Neural progenitor cell (in vitro differentiated cells): ENCODE measurements at regions not wholly inside any gene's neighbourhood (a gene's known extent, or its start where the extent isn't known, plus 50 kb on each side); places are given as distances from the start of the nearest gene placed in this dataset.
"Not testable (repeated sequence)": the region's sequence is repeated elsewhere in the genome, so short reads cannot be mapped to it uniquely, and the experiment has no call there.

Source experiments
- DNase-seq: peaks from one replicate; pipeline ENCODE4 v3.0.0-alpha.2; 2016; ENCODE audit warnings: low spot score
- H2AFZ ChIP-seq: fragments of 200-600 bp; sonication (generic); replicated peaks from 2 replicates; pipeline ENCODE4 v1.6.1; 2016; ENCODE audit warnings: antibody characterized with exemption
- H3F3A ChIP-seq: fragments of 200-600 bp; sonication (generic); 2 replicates; pipeline ENCODE4 v1.6.1; 2016; ENCODE audit warnings: antibody characterized with exemption, low read depth
- H3K27ac ChIP-seq: fragments of 200-600 bp; sonication (generic); 2 replicates; pipeline ENCODE4 v1.5.1; 2016; ENCODE audit warnings: mild to moderate bottlenecking
- H3K27me3 ChIP-seq: fragments of 200-600 bp; sonication (generic); 2 replicates; pipeline ENCODE4 v1.6.1; 2016; ENCODE audit warnings: mild to moderate bottlenecking, moderate library complexity
- H3K36me3 ChIP-seq: fragments of 200-600 bp; sonication (generic); 2 replicates; pipeline ENCODE4 v1.5.1; 2016
- H3K4me1 ChIP-seq: fragments of 200-600 bp; sonication (generic); 2 replicates; pipeline ENCODE4 v1.6.1; 2016; ENCODE audit warnings: mixed run types
- H3K4me2 ChIP-seq: fragments of 200-600 bp; sonication (generic); 2 replicates; pipeline ENCODE4 v1.6.1; 2016
- H3K4me3 ChIP-seq: fragments of 200-600 bp; sonication (generic); 2 replicates; pipeline ENCODE4 v1.5.1; 2016
- H3K79me2 ChIP-seq: fragments of 200-600 bp; sonication (generic); 2 replicates; pipeline ENCODE4 v1.6.1; 2016; ENCODE audit warnings: low read depth
- H3K9ac ChIP-seq: fragments of 200-600 bp; sonication (generic); 2 replicates; pipeline ENCODE4 v1.6.1; 2016
- H3K9me3 ChIP-seq: fragments of 200-600 bp; sonication (generic); 2 replicates; pipeline ENCODE4 v1.5.1; 2016; ENCODE audit warnings: low read depth
- H4K20me1 ChIP-seq: fragments of 200-600 bp; sonication (generic); 2 replicates; pipeline ENCODE4 v1.6.1; 2016; ENCODE audit warnings: low read depth
- H3K27ac Mint-ChIP-seq: 3 replicates; pipeline ENCODE4 v1.8.0; 2021; ENCODE audit warnings: mixed read lengths
- H3K27me3 Mint-ChIP-seq: 2 replicates; pipeline ENCODE4 v1.8.0; 2022; ENCODE audit warnings: low read depth, mild to moderate bottlenecking, inconsistent platforms, moderate library complexity, mixed read lengths; ENCODE audit not compliant: insufficient read depth
- H3K36me3 Mint-ChIP-seq: 3 replicates; pipeline ENCODE4 v1.8.0; 2021; ENCODE audit warnings: mixed read lengths
- H3K4me1 Mint-ChIP-seq: 3 replicates; pipeline ENCODE4 v1.8.0; 2021; ENCODE audit warnings: mixed read lengths
- H3K4me3 Mint-ChIP-seq: 3 replicates; pipeline ENCODE4 v1.8.0; 2021; ENCODE audit warnings: mild to moderate bottlenecking, moderate library complexity, mixed read lengths
- H3K9me3 Mint-ChIP-seq: 3 replicates; pipeline ENCODE4 v1.8.0; 2020; ENCODE audit warnings: mixed read lengths

- H3K36me3 ChIP-seq, H3K27me3 Mint-ChIP-seq, H3K79me2 ChIP-seq, DNase-seq, H3K27ac ChIP-seq, H3K27me3 ChIP-seq, H3K4me2 ChIP-seq, H3K27ac Mint-ChIP-seq, H3K4me3 ChIP-seq, H2AFZ ChIP-seq, H3K4me1 Mint-ChIP-seq, H3K4me3 Mint-ChIP-seq, H4K20me1 ChIP-seq, H3F3A ChIP-seq, H3K36me3 Mint-ChIP-seq, H3K4me1 ChIP-seq, H3K9ac ChIP-seq: not testable (repeated sequence)
- H3K9me3 ChIP-seq, result peaks cover 15% of the 10 kb centered on the region
- peaks cover 15% of the 10 kb centered on the region for H3K9me3 Mint-ChIP-seq
These were observed 537.9 kb upstream of the DEFB115 start for GRCh38 chr20:30719415-30720199.

GRCh38 chr20:30723511-30723910 is 534.0 kb upstream of the DEFB115 start:
- not testable (repeated sequence) for H3K36me3 ChIP-seq, H4K20me1 ChIP-seq, H3K27ac ChIP-seq, H3K4me1 ChIP-seq, H3K27me3 Mint-ChIP-seq, DNase-seq, H3K9ac ChIP-seq, H3F3A ChIP-seq, H3K4me3 Mint-ChIP-seq, H3K4me1 Mint-ChIP-seq, H3K4me2 ChIP-seq, H3K27ac Mint-ChIP-seq, H3K4me3 ChIP-seq, H2AFZ ChIP-seq, H3K27me3 ChIP-seq, H3K79me2 ChIP-seq, H3K36me3 Mint-ChIP-seq
- peaks cover 12% of the 10 kb centered on the region for H3K9me3 ChIP-seq
- peaks cover 15% of the 10 kb centered on the region for H3K9me3 Mint-ChIP-seq

- H3K4me3 ChIP-seq, H3K9ac ChIP-seq, H3K4me1 ChIP-seq, H4K20me1 ChIP-seq, H3K36me3 Mint-ChIP-seq, H3K79me2 ChIP-seq, H3K27ac ChIP-seq, H3K36me3 ChIP-seq, DNase-seq, H3K27me3 Mint-ChIP-seq, H3K4me3 Mint-ChIP-seq, H3K27me3 ChIP-seq, H3F3A ChIP-seq, H3K27ac Mint-ChIP-seq, H3K9me3 ChIP-seq, H3K4me2 ChIP-seq, H2AFZ ChIP-seq, H3K4me1 Mint-ChIP-seq: not testable (repeated sequence)
- H3K9me3 Mint-ChIP-seq, result peaks cover 20% of the 10 kb centered on the region
These were observed 533.4 kb upstream of the DEFB115 start for GRCh38 chr20:30723934-30724687.

GRCh38 chr20:30724688-30725074 is 532.8 kb upstream of the DEFB115 start:
- H3K4me1 ChIP-seq, H3K36me3 ChIP-seq, H3K4me3 ChIP-seq, H3K4me1 Mint-ChIP-seq, H3K4me2 ChIP-seq, H3K4me3 Mint-ChIP-seq, H4K20me1 ChIP-seq, H3K79me2 ChIP-seq, H3K27me3 Mint-ChIP-seq, H3K9me3 ChIP-seq, H3K27ac Mint-ChIP-seq, H3K36me3 Mint-ChIP-seq, H3K27me3 ChIP-seq, H2AFZ ChIP-seq, H3K27ac ChIP-seq, H3F3A ChIP-seq, H3K9ac ChIP-seq, DNase-seq: not testable (repeated sequence)
- peaks cover 17% of the 10 kb centered on the region for H3K9me3 Mint-ChIP-seq

GRCh38 chr20:30725188-30725587 is 532.3 kb upstream of the DEFB115 start:
- not testable (repeated sequence) for H3K36me3 ChIP-seq, H2AFZ ChIP-seq, H3K27ac Mint-ChIP-seq, H3K4me3 ChIP-seq, H3K79me2 ChIP-seq, H3K4me2 ChIP-seq, H3K36me3 Mint-ChIP-seq, H3K4me3 Mint-ChIP-seq, H3K27me3 ChIP-seq, H3K27ac ChIP-seq, H3K9me3 ChIP-seq, H3K9ac ChIP-seq, DNase-seq, H3K4me1 Mint-ChIP-seq, H4K20me1 ChIP-seq, H3K27me3 Mint-ChIP-seq, H3F3A ChIP-seq, H3K4me1 ChIP-seq
- peaks cover 19% of the 10 kb centered on the region for H3K9me3 Mint-ChIP-seq

GRCh38 chr20:30728271-30728885 is 529.1 kb upstream of the DEFB115 start:
- not testable (repeated sequence) for H3K27me3 Mint-ChIP-seq, H3K4me2 ChIP-seq, H3F3A ChIP-seq, H3K27ac Mint-ChIP-seq, H4K20me1 ChIP-seq, H3K27ac ChIP-seq, H3K27me3 ChIP-seq, H3K4me1 Mint-ChIP-seq, H3K4me3 Mint-ChIP-seq, H3K79me2 ChIP-seq, H3K36me3 ChIP-seq, DNase-seq, H2AFZ ChIP-seq, H3K9me3 ChIP-seq, H3K36me3 Mint-ChIP-seq, H3K4me3 ChIP-seq, H3K4me1 ChIP-seq, H3K9ac ChIP-seq
- H3K9me3 Mint-ChIP-seq, result peaks cover 33% of the 10 kb centered on the region
